Keratinocyte (primary cell): ENCODE measurements at regions not wholly inside any gene's neighbourhood (a gene's known extent, or its start where the extent isn't known, plus 50 kb on each side); places are given as distances from the start of the nearest gene placed in this dataset.

Experiments
- CTCF ChIP-seq, 3 experiments: IDR thresholded peaks in 1 of 3; conservative IDR thresholded peaks in 1 of 3; optimal IDR thresholded peaks in 1 of 3; 2 replicates in 2 of 3; 3 replicates in 1 of 3; pipeline versions ENCODE3 to v1.5.1; 2011; ENCODE audit warnings: low read length in 3 of 3, mild to moderate bottlenecking in 3 of 3, moderate library complexity in 2 of 3, control low read depth in 1 of 3, inconsistent platforms in 1 of 3; ENCODE audit not compliant: insufficient read depth in 2 of 3; ENCODE audit errors: extremely low read depth in 1 of 3
- EZH2 ChIP-seq: IDR thresholded peaks from one replicate; pipeline ENCODE4 v1.6.1; 2012; ENCODE audit warnings: inconsistent platforms, mild to moderate bottlenecking, low read length, moderate library complexity

- no peak for TF ChIP-seq EZH2
- no peak for TF ChIP-seq CTCF (optimal IDR thresholded peaks at IDR 0.05 in 1 of 3, IDR thresholded peaks at IDR 0.05 in 1 of 3, conservative IDR thresholded peaks at IDR 0.05 in 1 of 3; ENCODE audit: extremely low read depth in 1 of 3, insufficient read depth in 2 of 3, low read length in 3 of 3)
These were observed 120.7 kb downstream of the TBX19 start for GRCh38 chr1:168401341-168401740.
